ENCODE measurements at regions not wholly inside any gene's neighbourhood (a gene's known extent, or its start where the extent isn't known, plus 50 kb on each side); places are given as distances from the start of the nearest gene placed in this dataset.

DNA sequence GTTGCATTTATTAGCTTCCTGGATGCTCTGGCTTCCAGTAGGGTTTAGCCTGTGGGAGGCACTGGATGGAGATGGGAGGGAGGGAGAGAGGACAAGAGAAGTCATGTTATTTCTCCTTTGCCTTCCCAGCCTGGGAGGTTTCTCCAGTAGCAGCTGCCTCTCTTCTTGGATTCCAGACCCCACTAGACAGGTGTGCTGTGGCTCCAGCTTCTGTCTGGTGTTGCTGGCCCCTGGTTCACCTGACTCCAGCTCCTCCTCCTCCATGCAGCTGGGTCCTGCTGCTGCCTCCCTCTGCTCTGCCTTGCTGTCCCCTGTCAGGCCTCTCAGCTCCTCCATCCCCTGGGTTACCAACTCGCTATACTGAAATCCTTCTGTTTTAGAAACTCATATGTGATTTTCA, 188.9 kb upstream of the TNP1 start:
- no peak for TF ChIP-seq POLR2A (IDR thresholded peaks at IDR 0.05)
- TF ChIP-seq, protein P1, sequence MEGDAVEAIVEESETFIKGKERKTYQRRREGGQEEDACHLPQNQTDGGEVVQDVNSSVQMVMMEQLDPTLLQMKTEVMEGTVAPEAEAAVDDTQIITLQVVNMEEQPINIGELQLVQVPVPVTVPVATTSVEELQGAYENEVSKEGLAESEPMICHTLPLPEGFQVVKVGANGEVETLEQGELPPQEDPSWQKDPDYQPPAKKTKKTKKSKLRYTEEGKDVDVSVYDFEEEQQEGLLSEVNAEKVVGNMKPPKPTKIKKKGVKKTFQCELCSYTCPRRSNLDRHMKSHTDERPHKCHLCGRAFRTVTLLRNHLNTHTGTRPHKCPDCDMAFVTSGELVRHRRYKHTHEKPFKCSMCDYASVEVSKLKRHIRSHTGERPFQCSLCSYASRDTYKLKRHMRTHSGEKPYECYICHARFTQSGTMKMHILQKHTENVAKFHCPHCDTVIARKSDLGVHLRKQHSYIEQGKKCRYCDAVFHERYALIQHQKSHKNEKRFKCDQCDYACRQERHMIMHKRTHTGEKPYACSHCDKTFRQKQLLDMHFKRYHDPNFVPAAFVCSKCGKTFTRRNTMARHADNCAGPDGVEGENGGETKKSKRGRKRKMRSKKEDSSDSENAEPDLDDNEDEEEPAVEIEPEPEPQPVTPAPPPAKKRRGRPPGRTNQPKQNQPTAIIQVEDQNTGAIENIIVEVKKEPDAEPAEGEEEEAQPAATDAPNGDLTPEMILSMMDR (IDR thresholded peaks at IDR 0.05) = no peak

Measured in body of pancreas (tissue), 4 donors.